Neuronal stem cell (in vitro differentiated cells): ENCODE measurements at regions not wholly inside any gene's neighbourhood (a gene's known extent, or its start where the extent isn't known, plus 50 kb on each side); places are given as distances from the start of the nearest gene placed in this dataset.
A peak's percentile ranks its signal among the peaks of the same experiment; 100 is the strongest.

Experiments
- DNase-seq: peaks from one replicate; pipeline ENCODE4 v3.0.0-alpha.2; 2013; ENCODE audit warnings: low spot score
- H2AFZ ChIP-seq: one replicate; pipeline ENCODE4 v1.6.1; 2013; ENCODE audit warnings: mild to moderate bottlenecking, low read length, inconsistent platforms
- H2AK5ac ChIP-seq: 2 replicates; pipeline ENCODE4 v1.6.1; 2013; ENCODE audit warnings: low read depth, mild to moderate bottlenecking, inconsistent platforms, low read length, moderate library complexity, mixed read lengths
- H2BK120ac ChIP-seq: 2 replicates; pipeline ENCODE4 v1.6.1; 2013; ENCODE audit warnings: low read depth, mild to moderate bottlenecking, inconsistent platforms, low read length, moderate library complexity, mixed read lengths
- H2BK12ac ChIP-seq: one replicate; pipeline ENCODE4 v1.6.1; 2013; ENCODE audit warnings: low read length, inconsistent platforms
- H2BK15ac ChIP-seq: 2 replicates; pipeline ENCODE4 v1.6.1; 2013; ENCODE audit warnings: mild to moderate bottlenecking, low read length, inconsistent platforms, mixed read lengths
- H2BK5ac ChIP-seq: one replicate; pipeline ENCODE4 v1.6.1; 2013; ENCODE audit warnings: inconsistent platforms, mild to moderate bottlenecking, low read length, moderate library complexity
- H3K14ac ChIP-seq: one replicate; pipeline ENCODE4 v1.6.1; 2013; ENCODE audit warnings: low read length, inconsistent platforms
- H3K18ac ChIP-seq: 2 replicates; pipeline ENCODE4 v1.6.1; 2013; ENCODE audit warnings: low read length, inconsistent platforms
- H3K23ac ChIP-seq: 2 replicates; pipeline ENCODE4 v1.6.1; 2013; ENCODE audit warnings: low read depth, mild to moderate bottlenecking, mixed read lengths, low read length, inconsistent platforms; ENCODE audit not compliant: poor library complexity
- H3K27ac ChIP-seq: replicated peaks from 3 replicates; pipeline ENCODE4 v1.5.1; 2013; ENCODE audit warnings: low read length, inconsistent platforms
- H3K27me3 ChIP-seq, 3 experiments: 2 replicates each; pipeline ENCODE4 v1.6.1; 2013; ENCODE audit warnings: low read length in 3 of 3, mild to moderate bottlenecking in 2 of 3, inconsistent platforms in 1 of 3, low read depth in 1 of 3, mixed read lengths in 1 of 3, moderate library complexity in 1 of 3; ENCODE audit not compliant: control insufficient read depth in 3 of 3, insufficient read depth in 3 of 3
- H3K36me3 ChIP-seq, 2 donors: replicated peaks in 1 of 2; 2 replicates each; pipeline ENCODE4 v1.6.1; 2013; ENCODE audit warnings: low read length in 2 of 2; ENCODE audit not compliant: control insufficient read depth in 2 of 2, insufficient read depth in 2 of 2
- H3K4ac ChIP-seq: 2 replicates; pipeline ENCODE4 v1.6.1; 2013; ENCODE audit warnings: inconsistent platforms, mild to moderate bottlenecking, low read length, moderate library complexity
- H3K4me1 ChIP-seq, 2 donors: 1 replicate in 1 of 2; 2 replicates in 1 of 2; pipeline ENCODE4 v1.6.1; 2013; ENCODE audit warnings: low read length in 2 of 2, low read depth in 1 of 2; ENCODE audit not compliant: control insufficient read depth in 2 of 2, insufficient read depth in 1 of 2
- H3K4me2 ChIP-seq: one replicate; pipeline ENCODE4 v1.6.1; 2013; ENCODE audit warnings: mild to moderate bottlenecking, low read length, inconsistent platforms; ENCODE audit not compliant: insufficient read depth, poor library complexity, severe bottlenecking
- H3K4me3 ChIP-seq, 2 donors: 2 replicates each; pipeline ENCODE4 v1.5.1; 2013; ENCODE audit warnings: low read length in 2 of 2, mild to moderate bottlenecking in 2 of 2, inconsistent platforms in 1 of 2, moderate library complexity in 1 of 2
- H3K79me1 ChIP-seq: one replicate; pipeline ENCODE4 v1.6.1; 2013; ENCODE audit warnings: low read depth, mild to moderate bottlenecking, inconsistent platforms, low read length, moderate library complexity
- H3K9ac ChIP-seq: one replicate; pipeline ENCODE4 v1.6.1; 2013; ENCODE audit warnings: mild to moderate bottlenecking, low read depth, low read length, inconsistent platforms; ENCODE audit not compliant: poor library complexity
- H3K9me3 ChIP-seq, 2 donors: replicated peaks in 1 of 2; 2 replicates each; pipeline versions ENCODE3 to v1.6.1; 2013; ENCODE audit warnings: low read length in 2 of 2, mild to moderate bottlenecking in 2 of 2, inconsistent platforms in 1 of 2, low read depth in 1 of 2, mixed read lengths in 1 of 2, moderate library complexity in 1 of 2; ENCODE audit not compliant: control insufficient read depth in 2 of 2, insufficient read depth in 1 of 2
- H4K8ac ChIP-seq: one replicate; pipeline ENCODE4 v1.6.1; 2013; ENCODE audit warnings: low read depth, mild to moderate bottlenecking, inconsistent platforms, low read length, moderate library complexity
- H4K91ac ChIP-seq: one replicate; pipeline ENCODE4 v1.6.1; 2013; ENCODE audit warnings: low read length, low read depth, mild to moderate bottlenecking, inconsistent platforms; ENCODE audit not compliant: poor library complexity
- WGBS, 2 donors: extraction: QIAGEN DNeasy Blood & Tissue Kit; methylation state at CpG; one replicate each; pipeline ENCODE4 v1.1.7; 2013; ENCODE audit warnings: missing lambda C conversion rate in 2 of 2, mixed read lengths in 1 of 2; ENCODE audit not compliant: insufficient read length in 2 of 2, insufficient replicate concordance in 1 of 2; ENCODE audit errors: extremely low coverage in 2 of 2; 5-methylcytosine and 5-hydroxymethylcytosine counted together

DNA sequence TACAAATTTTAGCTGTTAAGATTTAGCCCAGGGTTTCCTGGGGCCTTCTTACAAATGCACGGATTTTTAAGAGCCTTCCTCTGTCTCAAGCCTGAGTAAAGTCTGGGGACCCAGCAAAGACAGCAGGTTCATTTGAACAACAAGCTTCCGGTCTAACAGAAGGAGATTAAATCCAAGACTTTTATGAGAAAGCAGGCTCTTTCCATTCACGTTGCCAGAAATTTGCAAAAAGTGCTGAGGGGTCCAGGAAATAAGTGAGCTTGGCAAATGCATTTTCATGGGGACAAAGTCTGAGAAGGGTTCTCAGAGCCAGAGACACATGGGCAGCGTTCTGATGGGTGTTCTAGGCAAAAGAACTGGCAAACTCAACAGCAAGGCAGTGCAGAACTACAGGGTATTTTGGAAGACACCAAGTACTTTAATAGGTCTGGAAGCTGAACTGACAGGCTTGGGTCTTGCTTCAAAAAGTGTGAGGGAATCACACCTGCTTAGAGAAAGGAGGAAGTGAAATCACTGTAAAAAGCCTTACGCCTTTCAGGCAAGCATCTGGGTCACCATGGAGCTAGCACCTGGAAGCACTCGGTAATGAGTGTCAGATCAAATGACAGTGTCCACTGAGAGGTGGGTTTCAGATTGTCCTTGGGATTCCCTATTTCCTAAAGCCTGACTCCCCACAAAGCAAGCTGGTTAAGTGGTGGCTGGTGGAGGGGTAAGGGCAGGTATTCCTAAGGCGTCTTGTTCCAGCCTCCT is 115.8 kb upstream of the ARHGEF3 start:
- no CpG with 5 or more reads among the region's 7 CpGs for WGBS, 2 donors
- Histone ChIP-seq H3K4me2 (no peak overlapping the region), H4K8ac (no peak overlapping the region), H2BK5ac (no peak overlapping the region), H4K91ac (no peak overlapping the region), H3K18ac (no peak overlapping the region), H3K27ac (no peak overlapping the region), H3K27me3 (no peaks in the 10 kb centered on the region), H3K23ac (no peak overlapping the region), H3K4me3 (no peak overlapping the region), H2AFZ (no peak overlapping the region), H3K9me3 (no peaks in the 10 kb centered on the region), H3K14ac (no peak overlapping the region), H3K79me1 (no peaks in the 10 kb centered on the region), H2AK5ac (no peak overlapping the region), H3K4ac (no peak overlapping the region), H3K4me1 (peaks cover 0 to 18% of the 10 kb centered on the region in 2 donors), H3K36me3 (no peaks in the 10 kb centered on the region), H2BK15ac (no peak overlapping the region), H2BK120ac (no peak overlapping the region), H2BK12ac (no peak overlapping the region), H3K9ac (no peak overlapping the region)
- DNase-seq, result no peak

DNA sequence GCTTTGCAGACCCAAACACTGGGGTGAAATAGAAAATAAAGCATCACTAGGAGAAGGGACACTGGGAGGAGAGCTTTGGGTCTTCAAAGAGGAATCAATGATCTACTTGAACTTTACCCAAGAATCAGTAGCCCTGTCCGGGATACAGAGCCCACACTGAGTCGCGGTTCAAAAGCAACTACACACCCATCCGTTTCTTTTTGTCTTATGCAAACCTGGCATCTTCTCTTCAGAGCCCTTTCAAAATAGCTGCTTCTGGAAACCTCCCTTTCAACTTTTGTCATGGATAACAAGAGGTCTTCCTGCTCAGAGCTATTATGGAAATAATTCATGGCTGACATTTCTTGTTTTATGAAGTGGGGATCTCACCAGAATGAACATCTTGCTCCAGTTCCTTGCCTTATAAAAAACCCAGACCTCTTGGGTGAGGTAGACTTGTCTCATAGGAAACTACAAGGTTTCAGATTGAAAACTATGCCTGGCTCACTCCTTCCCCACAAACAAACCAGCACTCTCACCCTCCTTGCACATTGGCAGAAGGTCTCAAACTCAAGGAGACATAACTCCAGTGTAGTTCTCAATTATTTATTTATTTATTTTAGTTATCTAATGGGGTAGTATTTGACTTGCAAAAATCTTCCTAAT is 115.1 kb upstream of the ARHGEF3 start:
- Histone ChIP-seq H2BK5ac (no peak overlapping the region), H2BK120ac (no peak overlapping the region), H4K8ac (no peak overlapping the region), H3K23ac (no peak overlapping the region), H3K79me1 (no peaks in the 10 kb centered on the region), H3K18ac (no peak overlapping the region), H2BK15ac (no peak overlapping the region), H3K4me1 (peaks cover 0 to 18% of the 10 kb centered on the region in 2 donors), H3K4ac (no peak overlapping the region), H3K14ac (no peak overlapping the region), H4K91ac (no peak overlapping the region), H3K9ac (no peak overlapping the region), H3K9me3 (no peaks in the 10 kb centered on the region), H3K4me3 (no peak overlapping the region), H3K4me2 (no peak overlapping the region), H3K27me3 (no peaks in the 10 kb centered on the region), H2AK5ac (no peak overlapping the region), H3K27ac (no peak overlapping the region), H2AFZ (peak overlapping the region; percentile 58), H3K36me3 (no peaks in the 10 kb centered on the region), H2BK12ac (no peak overlapping the region)
- no peak for DNase-seq
- WGBS, 2 donors, result no CpG with 5 or more reads among the region's 4 CpGs

DNA sequence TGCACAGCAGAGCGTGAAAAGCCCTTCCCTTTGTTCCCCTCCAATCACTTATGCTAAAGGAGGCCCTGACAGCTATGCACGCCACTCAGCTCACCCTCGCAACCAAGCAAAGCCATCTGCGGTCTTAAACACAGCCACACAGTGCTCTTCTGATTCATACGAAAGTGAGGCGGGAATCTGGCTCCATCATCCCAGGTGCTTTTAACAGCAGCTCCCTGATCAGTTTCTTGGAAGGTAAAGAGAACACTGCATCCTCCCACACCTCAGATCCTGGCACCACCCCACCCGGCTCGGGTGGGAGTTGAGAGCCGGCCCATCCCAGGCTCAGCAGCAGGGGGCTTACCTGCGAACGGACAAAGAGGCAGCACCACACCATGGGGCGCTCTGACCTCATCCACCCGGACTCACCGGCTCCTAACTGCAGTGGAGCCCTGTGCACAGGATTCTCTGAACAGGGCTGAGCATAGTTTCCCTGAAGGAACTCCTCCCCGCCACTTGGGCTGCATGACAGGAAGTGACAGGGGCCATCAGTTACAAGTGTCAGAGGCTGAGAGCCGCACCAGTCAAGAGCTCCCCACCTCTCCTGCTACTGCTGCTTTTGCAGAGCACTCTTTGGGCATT is 114.3 kb upstream of the ARHGEF3 start:
- Histone ChIP-seq H2BK120ac (no peak overlapping the region), H2AFZ (peak overlapping the region; percentile 58), H3K4me1 (peaks cover 2 to 21% of the 10 kb centered on the region in 2 donors), H2AK5ac (no peak overlapping the region), H3K18ac (peak overlapping the region; percentile 1), H3K27ac (no peak overlapping the region), H3K4me2 (no peak overlapping the region), H2BK15ac (no peak overlapping the region), H3K4ac (no peak overlapping the region), H3K23ac (no peak overlapping the region), H3K9me3 (no peaks in the 10 kb centered on the region), H4K8ac (no peak overlapping the region), H2BK12ac (no peak overlapping the region), H3K4me3 (no peak overlapping the region), H4K91ac (no peak overlapping the region), H3K14ac (no peak overlapping the region), H3K27me3 (no peaks in the 10 kb centered on the region), H3K36me3 (no peaks in the 10 kb centered on the region), H3K79me1 (no peaks in the 10 kb centered on the region), H2BK5ac (no peak overlapping the region), H3K9ac (no peak overlapping the region)
- no CpG with 5 or more reads among the region's 16 CpGs for WGBS, 2 donors
- no peak for DNase-seq

DNA sequence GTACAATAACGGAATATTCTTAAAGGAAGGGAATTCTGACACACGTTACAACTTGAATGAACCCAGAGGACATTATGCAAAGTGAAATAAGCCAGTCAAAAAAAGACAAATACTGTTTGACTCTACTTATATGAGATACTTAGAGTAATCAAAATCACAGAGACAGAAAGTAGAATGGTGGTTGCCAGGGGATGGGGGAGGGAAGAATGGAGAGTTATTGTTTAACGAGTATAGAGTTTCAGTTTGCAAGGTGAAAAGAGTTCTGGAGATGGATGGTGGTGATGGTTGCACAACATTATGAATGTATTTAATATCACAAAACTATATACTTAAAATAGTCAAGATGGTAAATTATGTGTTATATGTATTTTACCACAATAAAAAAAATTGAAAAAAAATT is 112.9 kb upstream of the ARHGEF3 start:
- H2BK15ac ChIP-seq, result no peak overlapping the region
- no peak overlapping the region for H3K23ac ChIP-seq
- no peak overlapping the region for H3K4ac ChIP-seq
- no peak overlapping the region for H2BK120ac ChIP-seq
- no peak overlapping the region for H3K27ac ChIP-seq
- H3K4me2 ChIP-seq, result no peak overlapping the region
- H3K18ac ChIP-seq, result no peak overlapping the region
- no peaks in the 10 kb centered on the region for H3K9me3 ChIP-seq
- no peak overlapping the region for H3K14ac ChIP-seq
- no peaks in the 10 kb centered on the region for H3K79me1 ChIP-seq
- no peak overlapping the region for H4K8ac ChIP-seq
- no peak overlapping the region for H2BK12ac ChIP-seq
- no peak overlapping the region for H3K4me3 ChIP-seq
- H3K36me3 ChIP-seq, result no peaks in the 10 kb centered on the region
- WGBS, 2 donors, result no CpG with 5 or more reads among the region's 3 CpGs
- no peak overlapping the region for H2AK5ac ChIP-seq
- peaks cover 2 to 21% of the 10 kb centered on the region in 2 donors for H3K4me1 ChIP-seq
- H3K27me3 ChIP-seq, result no peaks in the 10 kb centered on the region
- no peak overlapping the region for H2BK5ac ChIP-seq
- no peak for DNase-seq
- no peak overlapping the region for H4K91ac ChIP-seq
- H3K9ac ChIP-seq, result no peak overlapping the region
- no peak overlapping the region for H2AFZ ChIP-seq
